K562 (cell line): ENCODE measurements at regions not wholly inside any gene's neighbourhood (a gene's known extent, or its start where the extent isn't known, plus 50 kb on each side); places are given as distances from the start of the nearest gene placed in this dataset.

ENCODE experiments used
- ATAC-seq: fragments of 200-7000 bp; cut with Tn5 transposase; 3 replicates; pipeline ENCODE4 v1.9.1; 2020; ENCODE audit warnings: moderate library complexity
- BruUV-seq: library from RNA; stranded (reverse); fragments of 400-500 nt; replicated peaks from 2 replicates; lab custom pipeline; 2021; lab: Mats Ljungman, UMichigan
- CTCF ChIA-PET: fragments of 300-600 bp; formaldehyde crosslinking; extraction: SDS; loops from one replicate; lab custom pipeline; 2021; ENCODE audit warnings: low intra/inter-chr PET ratio; lab: Yijun Ruan, JAX
- POLR2A ChIA-PET: fragments of 300-600, 350-650 bp; sonication (Branson Sonifier 250); formaldehyde crosslinking; extraction: SDS; loops from one replicate; lab custom pipeline; 2021; ENCODE audit warnings: antibody characterized with exemption, inconsistent platforms; lab: Yijun Ruan, JAX
- DNase-seq, 4 experiments: peaks; one replicate each; pipeline versions ENCODE4 v3.0.0 to v3.0.0-alpha.2; 2011 to 2018; ENCODE audit warnings: low spot score in 3 of 4, mixed read lengths in 3 of 4; ENCODE audit errors: extremely low read depth in 1 of 4
- FAIRE-seq: peaks from 2 replicates; lab custom pipeline; 2011; peaks lifted over from hg19 to GRCh38; lab: Jason Lieb, UNC
- H2AFZ ChIP-seq: 2 replicates; pipeline ENCODE4 v1.6.0; 2011; ENCODE audit warnings: low read depth, low read length, control low read depth, inconsistent platforms
- H3K27ac ChIP-seq: fragments of 200-600 bp; 3 replicates; pipeline ENCODE4 v1.8.0; 2011; ENCODE audit warnings: low read depth, mild to moderate bottlenecking, control low read depth, inconsistent platforms, low read length, moderate library complexity, mixed read lengths; ENCODE audit errors: extremely low read depth
- H3K27me3 ChIP-seq, 2 experiments: fragments of 300-600 bp in 1 of 2; 2 replicates in 1 of 2; 3 replicates in 1 of 2; pipeline versions ENCODE4 v1.6.0 to v1.8.0; 2011; ENCODE audit warnings: inconsistent platforms in 2 of 2, low read length in 2 of 2, mild to moderate bottlenecking in 1 of 2, mixed read lengths in 1 of 2, moderate library complexity in 1 of 2; ENCODE audit not compliant: control insufficient read depth in 2 of 2, insufficient read depth in 2 of 2
- H3K36me3 ChIP-seq: fragments of 300-600 bp; 3 replicates; pipeline ENCODE4 v1.8.0; 2011; ENCODE audit warnings: mild to moderate bottlenecking, low read length, inconsistent platforms; ENCODE audit not compliant: control insufficient read depth, insufficient read depth
- H3K4me1 ChIP-seq, 2 experiments: fragments of 200-600 bp in 1 of 2; replicated peaks in 1 of 2; 2 replicates in 1 of 2; 3 replicates in 1 of 2; pipeline versions ENCODE4 v1.5.1 to v1.8.0; 2011; ENCODE audit warnings: inconsistent platforms in 2 of 2, low read length in 2 of 2, mild to moderate bottlenecking in 1 of 2, mixed read lengths in 1 of 2, moderate library complexity in 1 of 2; ENCODE audit not compliant: control insufficient read depth in 2 of 2, insufficient read depth in 2 of 2
- H3K4me2 ChIP-seq: 2 replicates; pipeline ENCODE4 v1.6.1; 2011; ENCODE audit warnings: low read length, control low read depth, inconsistent platforms, mixed read lengths; ENCODE audit not compliant: insufficient read depth
- H3K4me3 ChIP-seq: fragments of 200-600 bp; sonication (generic), shearing (Covaris generic); 2 replicates; pipeline ENCODE4 v1.5.1; 2016; ENCODE audit warnings: control low read depth, inconsistent platforms
- H3K79me2 ChIP-seq: fragments of 200-600 bp; 3 replicates; pipeline ENCODE4 v1.8.0; 2011; ENCODE audit warnings: low read length, inconsistent platforms; ENCODE audit not compliant: control insufficient read depth, insufficient read depth
- H3K9ac ChIP-seq, 2 experiments: 2 replicates each; pipeline versions ENCODE4 v1.6.0 to v1.6.1; 2011; ENCODE audit warnings: low read depth in 2 of 2, low read length in 2 of 2, control low read depth in 1 of 2, inconsistent platforms in 1 of 2, mild to moderate bottlenecking in 1 of 2, mixed read lengths in 1 of 2; ENCODE audit not compliant: insufficient read depth in 1 of 2
- H3K9me1 ChIP-seq: one replicate; pipeline ENCODE4 v1.6.0; 2011; ENCODE audit warnings: inconsistent platforms, mild to moderate bottlenecking, low read length, moderate library complexity; ENCODE audit not compliant: control insufficient read depth, insufficient read depth
- H3K9me3 ChIP-seq: replicated peaks from 2 replicates; pipeline ENCODE4 v1.5.1; 2011; ENCODE audit warnings: low read depth, low read length, inconsistent platforms; ENCODE audit not compliant: control insufficient read depth, insufficient read depth
- H4K20me1 ChIP-seq: replicated peaks from 2 replicates; pipeline ENCODE4 v1.6.1; 2011; ENCODE audit warnings: low read length, inconsistent platforms, mixed read lengths; ENCODE audit not compliant: control insufficient read depth, insufficient read depth
- CBX3 ChIP-seq, 2 experiments: IDR thresholded peaks; 1 replicate in 1 of 2; 2 replicates in 1 of 2; pipeline ENCODE4 v1.6.1; 2012; ENCODE audit warnings: inconsistent platforms in 2 of 2, low read length in 2 of 2, borderline replicate concordance in 1 of 2, control low read depth in 1 of 2
- E2F1 ChIP-seq: sonication (generic); formaldehyde crosslinking; IDR thresholded peaks from 2 replicates; pipeline ENCODE4 v1.8.1; 2023; ENCODE audit warnings: mild to moderate bottlenecking, missing genetic modification reagents, moderate library complexity
- ESRRA ChIP-seq: fragments of 450-650 bp; IDR thresholded peaks from 2 replicates; pipeline ENCODE4 v1.6.1; 2014; ENCODE audit warnings: low read depth, mild to moderate bottlenecking, moderate library complexity, borderline replicate concordance
- ETS2 ChIP-seq: IDR thresholded peaks from 2 replicates; pipeline ENCODE4 v1.6.1; 2016; ENCODE audit warnings: borderline replicate concordance, missing genetic modification characterization, mild to moderate bottlenecking, moderate library complexity, missing compliant biosample characterization; ENCODE audit not compliant: poor library complexity, severe bottlenecking
- FOXJ3 ChIP-seq: sonication (generic); formaldehyde crosslinking; IDR thresholded peaks from 2 replicates; pipeline ENCODE4 v1.4.0; 2020; ENCODE audit warnings: mild to moderate bottlenecking, missing genetic modification reagents
- FOXK2 ChIP-seq, 2 experiments: fragments of 450-650 bp; IDR thresholded peaks in 1 of 2; conservative IDR thresholded peaks in 1 of 2; 2 replicates each; pipeline ENCODE4 v1.6.1; 2016; ENCODE audit warnings: low read depth in 2 of 2, mild to moderate bottlenecking in 1 of 2
- GTF2B ChIP-seq: IDR thresholded peaks from 2 replicates; pipeline ENCODE4 v1.6.1; 2011; ENCODE audit not compliant: insufficient read length; ENCODE audit errors: extremely low read depth
- HMGXB4 ChIP-seq: sonication (generic); formaldehyde crosslinking; IDR thresholded peaks from 2 replicates; pipeline ENCODE4 v1.8.1; 2023; ENCODE audit warnings: mild to moderate bottlenecking, missing genetic modification reagents
- JUNB ChIP-seq: fragments of 450-650 bp; formaldehyde crosslinking; conservative IDR thresholded peaks from 2 replicates; pipeline ENCODE4 v1.4.0; 2020; ENCODE audit warnings: mild to moderate bottlenecking
- PKNOX1 ChIP-seq: fragments of 450-650 bp; IDR thresholded peaks from 2 replicates; pipeline ENCODE4 v1.6.1; 2016
- TCFL5 ChIP-seq: fragments of 250-450 bp; sonication (Bioruptor Pico); conservative IDR thresholded peaks from 2 replicates; pipeline ENCODE4 v1.6.1; 2021; ENCODE audit warnings: mild to moderate bottlenecking, moderate library complexity, matching md5 sums
- ZNF217 ChIP-seq: sonication (generic); formaldehyde crosslinking; IDR thresholded peaks from 2 replicates; pipeline ENCODE4 v1.8.0; 2022; ENCODE audit warnings: mild to moderate bottlenecking, missing genetic modification reagents
- ZNF263 ChIP-seq: sonication (generic); formaldehyde crosslinking; IDR thresholded peaks from 2 replicates; pipeline ENCODE4 v1.8.0; 2022; ENCODE audit warnings: mild to moderate bottlenecking, missing genetic modification reagents, borderline replicate concordance
- ZSCAN32 ChIP-seq: fragments of 450-650 bp; formaldehyde crosslinking; IDR thresholded peaks from 2 replicates; pipeline ENCODE4 v1.4.0; 2020; ENCODE audit warnings: mild to moderate bottlenecking, moderate library complexity
- WGBS: fragments of 100-300 bp; shearing (Covaris generic); methylation state at CpG from one replicate; pipeline ENCODE4 v1.1.6; 2016; ENCODE audit warnings: low coverage, mixed read lengths; ENCODE audit not compliant: insufficient coverage; ENCODE audit errors: missing lambda C conversion rate; 5-methylcytosine and 5-hydroxymethylcytosine counted together
- in situ Hi-C: fragments of 300-500 bp; cut with MboI; formaldehyde crosslinking; loops from 4 replicates; pipeline ENCODE4 v1.15.0; 2018; ENCODE audit warnings: inconsistent platforms, mixed read lengths
- intact Hi-C: fragments of 100-400 bp; cut with micrococcal nuclease; formaldehyde crosslinking; loops from 2 replicates; pipeline ENCODE4 v1.14.2; 2022

DNA sequence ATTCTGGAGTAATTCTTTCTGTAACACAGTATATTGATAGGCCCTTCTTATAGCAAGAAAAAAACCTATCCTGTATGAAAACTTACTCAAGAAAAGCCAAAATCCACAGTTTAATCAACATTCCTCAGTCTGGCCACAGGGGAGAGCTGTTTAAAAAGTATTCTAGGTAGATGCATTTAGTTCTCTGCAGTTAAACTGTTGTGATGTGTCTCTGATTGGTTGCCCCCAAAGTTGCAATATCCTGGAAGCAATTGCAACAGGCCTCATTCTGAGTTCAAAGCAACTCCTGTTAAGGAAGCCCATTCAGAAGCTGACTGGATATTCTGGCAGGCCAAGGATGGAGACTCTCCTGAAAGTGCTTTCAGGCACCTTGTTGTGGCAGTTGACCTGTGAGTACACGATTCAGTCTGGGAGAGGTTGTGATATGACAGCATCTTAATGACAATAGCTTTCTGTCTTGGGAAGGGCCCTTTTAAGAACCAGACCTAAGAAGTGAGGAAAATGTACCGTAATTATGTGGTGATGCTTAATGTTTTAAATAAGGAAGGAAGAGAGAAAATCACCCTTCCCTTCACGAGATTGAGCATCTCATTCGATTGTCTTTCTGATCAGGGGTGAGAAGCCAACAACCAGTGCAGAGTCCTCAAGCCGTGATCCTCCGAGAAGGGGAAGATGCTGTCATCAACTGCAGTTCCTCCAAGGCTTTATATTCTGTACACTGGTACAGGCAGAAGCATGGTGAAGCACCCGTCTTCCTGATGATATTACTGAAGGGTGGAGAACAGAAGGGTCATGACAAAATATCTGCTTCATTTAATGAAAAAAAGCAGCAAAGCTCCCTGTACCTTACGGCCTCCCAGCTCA is 420.7 kb downstream of the DAD1 start:
- intact Hi-C loops (no loop called here), in situ Hi-C loops (no loop called here)
- DNase-seq (no peak), ATAC-seq (no peak), FAIRE-seq (no peak)
- Histone ChIP-seq H2AFZ (no peak overlapping the region), H3K9me3 (no peaks in the 10 kb centered on the region), H3K9ac (no peak overlapping the region), H3K36me3 (no peaks in the 10 kb centered on the region), H3K4me2 (no peak overlapping the region), H3K9me1 (no peaks in the 10 kb centered on the region), H3K27ac (no peak overlapping the region), H3K4me1 (no peaks in the 10 kb centered on the region), H3K27me3 (no peaks in the 10 kb centered on the region), H3K79me2 (no peaks in the 10 kb centered on the region), H4K20me1 (no peaks in the 10 kb centered on the region), H3K4me3 (no peak overlapping the region)
- 2% methylated on average over 6 of the region's 8 CpGs for WGBS
- CTCF ChIA-PET, result no interaction called here
- POLR2A ChIA-PET, result no interaction called here
- TF ChIP-seq HMGXB4 (CRISPR knock-in tag), result no peak
- no peak for TF ChIP-seq ETS2 (tag)
- TF ChIP-seq GTF2B, result no peak
- TF ChIP-seq ESRRA, result no peak
- TF ChIP-seq TCFL5 (CRISPR knock-in tag), result no peak
- no peak for TF ChIP-seq JUNB
- no peak for TF ChIP-seq CBX3 (IDR thresholded peaks at IDR 0.05; ENCODE audit: borderline replicate concordance in 1 of 2, low read length in 2 of 2)
- no peak for TF ChIP-seq ZNF263 (CRISPR knock-in tag)
- no peak for TF ChIP-seq ZNF217 (CRISPR knock-in tag)
- no peak for TF ChIP-seq PKNOX1
- no peak for TF ChIP-seq ZSCAN32 (CRISPR knock-in tag)
- no peak for TF ChIP-seq FOXK2 (conservative IDR thresholded peaks at IDR 0.05 in 1 of 2, IDR thresholded peaks at IDR 0.05 in 1 of 2; ENCODE audit: low read depth in 2 of 2)
- no peak for TF ChIP-seq FOXJ3 (CRISPR knock-in tag)
- no peak for TF ChIP-seq E2F1 (CRISPR knock-in tag)
- no TSS peak for BruUV-seq
